ENCODE measurements at regions not wholly inside any gene's neighbourhood (a gene's known extent, or its start where the extent isn't known, plus 50 kb on each side); places are given as distances from the start of the nearest gene placed in this dataset.

GRCh38 chr15:47513471-47513870 is 203.8 kb upstream of the SEMA6D start:
- no peaks in the 10 kb centered on the region for H3K36me3 ChIP-seq (ENCODE audit: control insufficient read depth in 1 of 2, insufficient read depth in 2 of 2, low read length in 2 of 2)
- H3K4me1 ChIP-seq (ENCODE audit: control insufficient read depth in 1 of 2, insufficient read depth in 2 of 2, low read length in 2 of 2), result no peaks in the 10 kb centered on the region
- no peak overlapping the region for H3K4me3 ChIP-seq (ENCODE audit: low read depth in 1 of 2, low read length in 2 of 2)
- H3K9me3 ChIP-seq (ENCODE audit: control insufficient read depth in 1 of 2, low read length in 2 of 2), result no peaks in the 10 kb centered on the region
- H3K27me3 ChIP-seq (ENCODE audit: low read depth, low read length), result no peaks in the 10 kb centered on the region
- H3K27ac ChIP-seq (ENCODE audit: low read length), result no peak overlapping the region

- Histone ChIP-seq H3K9me3 (ENCODE audit: control insufficient read depth in 1 of 2, low read length in 2 of 2) (no peaks in the 10 kb centered on the region), H3K27me3 (ENCODE audit: low read depth, low read length) (no peaks in the 10 kb centered on the region), H3K36me3 (ENCODE audit: control insufficient read depth in 1 of 2, insufficient read depth in 2 of 2, low read length in 2 of 2) (no peaks in the 10 kb centered on the region), H3K4me3 (ENCODE audit: low read depth in 1 of 2, low read length in 2 of 2) (no peak overlapping the region), H3K27ac (ENCODE audit: low read length) (no peak overlapping the region), H3K4me1 (ENCODE audit: control insufficient read depth in 1 of 2, insufficient read depth in 2 of 2, low read length in 2 of 2) (no peaks in the 10 kb centered on the region)
These were observed 203.1 kb upstream of the SEMA6D start for GRCh38 chr15:47514200-47514652.

- Histone ChIP-seq H3K9me3 (ENCODE audit: control insufficient read depth in 1 of 2, low read length in 2 of 2) (no peaks in the 10 kb centered on the region), H3K36me3 (ENCODE audit: control insufficient read depth in 1 of 2, insufficient read depth in 2 of 2, low read length in 2 of 2) (no peaks in the 10 kb centered on the region), H3K27me3 (ENCODE audit: low read depth, low read length) (no peaks in the 10 kb centered on the region), H3K27ac (ENCODE audit: low read length) (no peak overlapping the region), H3K4me1 (ENCODE audit: control insufficient read depth in 1 of 2, insufficient read depth in 2 of 2, low read length in 2 of 2) (no peaks in the 10 kb centered on the region), H3K4me3 (ENCODE audit: low read depth in 1 of 2, low read length in 2 of 2) (no peak overlapping the region)
These were observed 200.7 kb upstream of the SEMA6D start for GRCh38 chr15:47516558-47516957.

- H3K27me3 ChIP-seq (ENCODE audit: low read depth, low read length), result no peaks in the 10 kb centered on the region
- H3K27ac ChIP-seq (ENCODE audit: low read length), result no peak overlapping the region
- no peaks in the 10 kb centered on the region for H3K9me3 ChIP-seq (ENCODE audit: control insufficient read depth in 1 of 2, low read length in 2 of 2)
- no peaks in the 10 kb centered on the region for H3K4me1 ChIP-seq (ENCODE audit: control insufficient read depth in 1 of 2, insufficient read depth in 2 of 2, low read length in 2 of 2)
- no peak overlapping the region for H3K4me3 ChIP-seq (ENCODE audit: low read depth in 1 of 2, low read length in 2 of 2)
- no peaks in the 10 kb centered on the region for H3K36me3 ChIP-seq (ENCODE audit: control insufficient read depth in 1 of 2, insufficient read depth in 2 of 2, low read length in 2 of 2)
These were observed 200.3 kb upstream of the SEMA6D start for GRCh38 chr15:47516972-47517371.

DNA sequence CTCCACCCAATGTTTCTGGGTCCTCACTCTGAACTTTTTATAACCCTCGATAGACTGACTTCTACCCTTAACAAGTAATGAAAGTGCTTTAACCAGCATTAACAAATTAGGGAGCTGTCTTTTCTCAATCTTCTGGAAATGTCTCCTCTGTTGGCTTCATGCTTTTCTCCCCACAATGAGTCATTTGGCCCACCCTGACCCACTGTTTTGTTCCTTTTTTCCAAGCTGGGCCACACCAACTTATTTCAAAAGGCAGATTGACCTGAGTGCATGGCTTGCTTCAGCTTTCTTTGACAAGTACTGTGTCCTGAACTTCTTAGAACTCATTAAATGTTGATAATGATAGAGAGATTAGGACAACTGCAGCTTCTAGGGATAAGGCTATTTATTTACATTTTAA is 199.6 kb upstream of the SEMA6D start:
- H3K4me3 ChIP-seq (ENCODE audit: low read depth in 1 of 2, low read length in 2 of 2), result no peak overlapping the region
- H3K36me3 ChIP-seq (ENCODE audit: control insufficient read depth in 1 of 2, insufficient read depth in 2 of 2, low read length in 2 of 2), result no peaks in the 10 kb centered on the region
- H3K9me3 ChIP-seq (ENCODE audit: control insufficient read depth in 1 of 2, low read length in 2 of 2), result no peaks in the 10 kb centered on the region
- H3K27ac ChIP-seq (ENCODE audit: low read length), result no peak overlapping the region
- H3K4me1 ChIP-seq (ENCODE audit: control insufficient read depth in 1 of 2, insufficient read depth in 2 of 2, low read length in 2 of 2), result no peaks in the 10 kb centered on the region
- H3K27me3 ChIP-seq (ENCODE audit: low read depth, low read length), result no peaks in the 10 kb centered on the region

DNA sequence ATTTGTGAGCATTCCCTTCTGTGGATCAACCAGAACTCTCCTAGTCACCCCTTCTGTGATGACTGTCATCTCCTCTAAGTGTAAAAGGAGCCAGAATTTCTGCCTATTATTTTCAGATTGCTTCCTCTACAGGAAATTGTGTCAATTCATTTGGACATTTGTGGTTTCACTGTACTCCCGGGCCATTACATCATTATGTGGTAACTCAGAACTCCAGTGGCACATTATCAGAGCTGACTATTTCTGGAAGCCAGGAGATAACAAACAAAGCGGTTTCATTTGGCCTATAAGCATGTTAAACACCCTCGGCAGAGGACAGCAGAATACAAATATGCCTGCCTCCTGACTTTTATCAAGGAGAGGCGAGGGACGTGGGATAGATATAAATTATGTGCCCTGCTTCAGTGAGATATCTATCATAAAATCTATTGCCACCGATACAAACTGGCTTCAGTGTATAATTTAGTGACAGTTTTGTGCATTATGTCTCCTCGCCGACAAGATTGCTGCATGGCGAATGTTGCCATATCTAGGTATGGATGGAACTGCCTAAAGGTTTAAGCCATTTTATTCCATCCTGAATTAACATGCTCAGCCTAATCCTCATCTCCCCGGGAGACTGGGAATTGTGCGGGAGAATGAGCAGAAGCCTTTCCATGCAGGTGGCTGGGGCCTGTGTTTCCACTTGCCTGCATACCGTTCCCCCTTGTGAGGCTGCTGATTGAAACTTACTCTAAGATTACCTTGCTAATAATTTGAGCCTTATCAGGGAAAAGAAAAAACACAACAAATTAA is 193.4 kb upstream of the SEMA6D start:
- Histone ChIP-seq H3K27ac (ENCODE audit: low read length) (no peak overlapping the region), H3K9me3 (ENCODE audit: control insufficient read depth in 1 of 2, low read length in 2 of 2) (no peaks in the 10 kb centered on the region), H3K4me1 (ENCODE audit: control insufficient read depth in 1 of 2, insufficient read depth in 2 of 2, low read length in 2 of 2) (no peaks in the 10 kb centered on the region), H3K36me3 (ENCODE audit: control insufficient read depth in 1 of 2, insufficient read depth in 2 of 2, low read length in 2 of 2) (no peaks in the 10 kb centered on the region), H3K4me3 (ENCODE audit: low read depth in 1 of 2, low read length in 2 of 2) (no peak overlapping the region), H3K27me3 (ENCODE audit: low read depth, low read length) (no peaks in the 10 kb centered on the region)

DNA sequence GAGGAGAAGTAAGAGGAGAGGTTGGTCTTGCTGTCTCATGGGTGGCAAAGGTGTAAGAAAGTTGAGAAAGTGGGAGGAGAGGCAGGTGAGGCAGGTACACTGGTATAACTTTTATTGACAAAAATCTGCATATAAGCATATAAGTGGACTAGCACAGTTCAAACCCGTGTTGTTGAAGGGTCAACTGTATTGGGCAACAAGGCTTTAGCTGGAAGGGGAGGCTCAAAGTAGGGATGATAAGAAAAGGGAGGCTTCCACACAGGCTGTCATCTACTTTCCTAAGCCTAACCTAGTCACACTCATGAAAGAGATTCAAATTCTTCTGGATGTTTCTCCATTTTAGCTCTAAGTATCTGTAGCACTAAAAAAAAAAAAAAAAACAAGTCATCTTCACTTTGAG is 188.1 kb upstream of the SEMA6D start:
- no peak overlapping the region for H3K27ac ChIP-seq (ENCODE audit: low read length)
- H3K9me3 ChIP-seq (ENCODE audit: control insufficient read depth in 1 of 2, low read length in 2 of 2), result no peaks in the 10 kb centered on the region
- H3K4me3 ChIP-seq (ENCODE audit: low read depth in 1 of 2, low read length in 2 of 2), result no peak overlapping the region
- no peaks in the 10 kb centered on the region for H3K27me3 ChIP-seq (ENCODE audit: low read depth, low read length)
- H3K36me3 ChIP-seq (ENCODE audit: control insufficient read depth in 1 of 2, insufficient read depth in 2 of 2, low read length in 2 of 2), result no peaks in the 10 kb centered on the region
- H3K4me1 ChIP-seq (ENCODE audit: control insufficient read depth in 1 of 2, insufficient read depth in 2 of 2, low read length in 2 of 2), result no peaks in the 10 kb centered on the region

GRCh38 chr15:47534673-47535072 is 182.6 kb upstream of the SEMA6D start:
- H3K36me3 ChIP-seq (ENCODE audit: control insufficient read depth in 1 of 2, insufficient read depth in 2 of 2, low read length in 2 of 2), result no peaks in the 10 kb centered on the region
- no peaks in the 10 kb centered on the region for H3K4me1 ChIP-seq (ENCODE audit: control insufficient read depth in 1 of 2, insufficient read depth in 2 of 2, low read length in 2 of 2)
- H3K4me3 ChIP-seq (ENCODE audit: low read depth in 1 of 2, low read length in 2 of 2), result no peak overlapping the region
- H3K27ac ChIP-seq (ENCODE audit: low read length), result no peak overlapping the region
- H3K9me3 ChIP-seq (ENCODE audit: control insufficient read depth in 1 of 2, low read length in 2 of 2), result no peaks in the 10 kb centered on the region
- H3K27me3 ChIP-seq (ENCODE audit: low read depth, low read length), result no peaks in the 10 kb centered on the region

- Histone ChIP-seq H3K36me3 (ENCODE audit: control insufficient read depth in 1 of 2, insufficient read depth in 2 of 2, low read length in 2 of 2) (no peaks in the 10 kb centered on the region), H3K27me3 (ENCODE audit: low read depth, low read length) (no peaks in the 10 kb centered on the region), H3K4me3 (ENCODE audit: low read depth in 1 of 2, low read length in 2 of 2) (no peak overlapping the region), H3K27ac (ENCODE audit: low read length) (no peak overlapping the region), H3K9me3 (ENCODE audit: control insufficient read depth in 1 of 2, low read length in 2 of 2) (no peaks in the 10 kb centered on the region), H3K4me1 (ENCODE audit: control insufficient read depth in 1 of 2, insufficient read depth in 2 of 2, low read length in 2 of 2) (peaks cover 0 to 7% of the 10 kb centered on the region in 2 donors)
These were observed 175.7 kb upstream of the SEMA6D start for GRCh38 chr15:47541562-47541961.

DNA sequence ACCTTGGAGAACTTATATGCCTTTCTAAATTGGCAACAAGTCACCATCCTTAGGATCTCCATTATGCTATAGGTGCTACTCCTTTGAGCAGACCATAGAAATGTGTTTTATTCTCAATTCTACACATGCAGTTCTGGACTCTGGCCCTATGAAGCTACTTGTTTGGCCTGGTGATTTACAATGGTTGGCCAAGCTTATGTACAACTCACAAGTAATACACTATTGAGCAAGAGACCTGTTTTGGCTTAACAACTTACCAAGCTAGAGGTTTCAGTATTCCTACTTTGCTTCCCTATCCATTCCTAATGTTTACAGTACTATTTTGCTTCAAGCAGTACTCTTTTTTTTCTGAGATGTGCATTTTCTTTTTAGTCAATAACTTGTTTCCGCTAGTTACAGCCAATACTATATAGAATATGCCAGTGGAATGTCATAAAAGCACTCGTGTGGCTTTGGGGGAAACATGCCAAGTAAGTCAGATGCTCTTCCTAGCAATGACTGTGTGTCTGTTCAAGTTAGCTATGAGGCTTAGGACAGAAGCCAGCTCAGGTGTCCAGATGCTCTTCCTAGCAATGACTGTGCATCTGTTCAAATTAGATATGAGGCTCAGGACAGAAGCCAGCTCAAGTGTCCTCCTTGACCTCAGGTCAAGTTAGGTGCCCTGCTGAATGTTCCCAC is 174.9 kb upstream of the SEMA6D start:
- H3K9me3 ChIP-seq (ENCODE audit: control insufficient read depth in 1 of 2, low read length in 2 of 2), result no peaks in the 10 kb centered on the region
- H3K4me1 ChIP-seq (ENCODE audit: control insufficient read depth in 1 of 2, insufficient read depth in 2 of 2, low read length in 2 of 2), result peaks cover 0 to 7% of the 10 kb centered on the region in 2 donors
- no peak overlapping the region for H3K27ac ChIP-seq (ENCODE audit: low read length)
- H3K4me3 ChIP-seq (ENCODE audit: low read depth in 1 of 2, low read length in 2 of 2), result no peak overlapping the region
- no peaks in the 10 kb centered on the region for H3K27me3 ChIP-seq (ENCODE audit: low read depth, low read length)
- H3K36me3 ChIP-seq (ENCODE audit: control insufficient read depth in 1 of 2, insufficient read depth in 2 of 2, low read length in 2 of 2), result no peaks in the 10 kb centered on the region

- H3K36me3 ChIP-seq (ENCODE audit: control insufficient read depth in 1 of 2, insufficient read depth in 2 of 2, low read length in 2 of 2), result no peaks in the 10 kb centered on the region
- H3K4me3 ChIP-seq (ENCODE audit: low read depth in 1 of 2, low read length in 2 of 2), result no peak overlapping the region
- no peak overlapping the region for H3K27ac ChIP-seq (ENCODE audit: low read length)
- H3K9me3 ChIP-seq (ENCODE audit: control insufficient read depth in 1 of 2, low read length in 2 of 2), result no peaks in the 10 kb centered on the region
- no peaks in the 10 kb centered on the region for H3K27me3 ChIP-seq (ENCODE audit: low read depth, low read length)
- H3K4me1 ChIP-seq (ENCODE audit: control insufficient read depth in 1 of 2, insufficient read depth in 2 of 2, low read length in 2 of 2), result no peaks in the 10 kb centered on the region
These were observed 169.1 kb upstream of the SEMA6D start for GRCh38 chr15:47548231-47548630.

Data from muscle layer of duodenum (tissue), 2 donors.